ENCODE measurements at regions not wholly inside any gene's neighbourhood (a gene's known extent, or its start where the extent isn't known, plus 50 kb on each side); places are given as distances from the start of the nearest gene placed in this dataset.

DNA sequence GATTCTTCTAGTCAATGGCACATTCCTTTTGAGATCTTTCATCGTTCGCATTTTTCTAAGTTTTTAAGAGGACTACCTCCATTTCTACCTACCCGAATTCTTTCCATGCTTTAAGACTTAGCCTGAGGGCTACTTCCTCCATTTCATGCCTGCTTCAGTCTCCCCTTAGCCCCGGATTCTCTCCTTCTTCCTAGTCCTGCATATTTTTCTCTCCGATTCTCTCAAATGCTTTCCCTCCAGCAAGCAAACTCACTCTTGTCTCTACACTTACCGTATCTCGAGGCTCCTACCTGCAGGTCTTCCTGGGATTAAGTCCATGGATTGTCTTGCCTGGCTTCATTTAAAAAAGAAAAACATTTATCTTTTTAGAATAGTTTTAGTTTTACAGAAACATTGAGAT lies 354.4 kb downstream of the MYCN start (continued):
- TF ChIP-seq RFX5 (IDR thresholded peaks at IDR 0.05; ENCODE audit: low read length) (no peak), NRF1 (IDR thresholded peaks at IDR 0.05; ENCODE audit: low read depth, low read length) (no peak), SIN3A (IDR thresholded peaks at IDR 0.05; ENCODE audit: borderline replicate concordance, low read depth, low read length) (no peak), GATA2 (CRISPR knock-in tag; IDR thresholded peaks at IDR 0.05) (no peak), GABPA (IDR thresholded peaks at IDR 0.05; ENCODE audit: low read depth) (no peak)

DNA sequence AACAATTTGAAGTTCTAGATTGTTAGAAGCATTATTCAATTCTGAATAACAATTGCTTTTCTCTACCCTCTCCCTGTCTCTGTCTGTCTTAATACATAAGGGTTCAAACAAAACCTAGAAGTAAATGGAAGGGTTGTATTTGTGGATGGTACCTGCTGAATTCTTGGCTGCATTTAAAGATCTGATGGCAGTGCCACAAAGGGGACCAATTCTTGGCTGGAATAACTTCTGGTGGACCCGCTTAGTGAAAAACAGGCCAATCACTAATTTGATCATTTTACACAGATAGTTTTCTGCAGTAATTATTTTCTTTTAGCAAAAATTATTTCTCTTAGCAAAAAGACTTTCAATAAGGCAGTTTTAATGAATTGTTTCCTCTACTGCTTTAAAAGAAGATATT lies 353.5 kb downstream of the MYCN start:
- Histone ChIP-seq H3K36me3 (replicated peaks in 1 of 2; ENCODE audit: control insufficient read depth in 1 of 2, insufficient read depth in 2 of 2, low read length in 1 of 2) (no peaks in the 10 kb centered on the region), H3K27ac (ENCODE audit: low read depth in 2 of 2, low read length in 1 of 2) (peak overlapping the region in 1 of 2 experiments; percentile 71; a peak in 2 of 4 replicates), H4K20me1 (ENCODE audit: insufficient read depth) (no peaks in the 10 kb centered on the region), H3K9ac (no peak overlapping the region), H3K79me2 (ENCODE audit: insufficient read depth) (no peaks in the 10 kb centered on the region), H3F3A (replicated peaks; ENCODE audit: insufficient read depth) (no peaks in the 10 kb centered on the region), H3K9me2 (no peaks in the 10 kb centered on the region), H3K9me3 (no peaks in the 10 kb centered on the region; the same call in 1 of the 2 replicates), H3K4me2 (no peak overlapping the region), H3K4me3 (ENCODE audit: low read depth in 2 of 2, low read length in 1 of 2) (no peak overlapping the region), H3K4me1 (ENCODE audit: control insufficient read depth in 1 of 2, insufficient read depth in 2 of 2, low read depth in 1 of 2, low read length in 1 of 2) (peaks cover 0 to 29% of the 10 kb centered on the region in 2 experiments; a peak in 2 of 4 replicates), H3K27me3 (ENCODE audit: insufficient read depth) (no peaks in the 10 kb centered on the region), H2AFZ (ENCODE audit: low read depth) (no peak overlapping the region)
- POLR2A ChIA-PET = no interaction called here
- TF ChIP-seq TEAD4 (IDR thresholded peaks at IDR 0.05; ENCODE audit: borderline replicate concordance, insufficient read depth) = no peak
- TF ChIP-seq, protein P1, sequence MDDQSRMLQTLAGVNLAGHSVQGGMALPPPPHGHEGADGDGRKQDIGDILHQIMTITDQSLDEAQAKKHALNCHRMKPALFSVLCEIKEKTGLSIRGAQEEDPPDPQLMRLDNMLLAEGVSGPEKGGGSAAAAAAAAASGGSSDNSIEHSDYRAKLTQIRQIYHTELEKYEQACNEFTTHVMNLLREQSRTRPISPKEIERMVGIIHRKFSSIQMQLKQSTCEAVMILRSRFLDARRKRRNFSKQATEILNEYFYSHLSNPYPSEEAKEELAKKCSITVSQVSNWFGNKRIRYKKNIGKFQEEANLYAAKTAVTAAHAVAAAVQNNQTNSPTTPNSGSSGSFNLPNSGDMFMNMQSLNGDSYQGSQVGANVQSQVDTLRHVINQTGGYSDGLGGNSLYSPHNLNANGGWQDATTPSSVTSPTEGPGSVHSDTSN (IDR thresholded peaks at IDR 0.05) = no peak
- TF ChIP-seq MEF2A (IDR thresholded peaks at IDR 0.05; ENCODE audit: borderline replicate concordance, low read depth) = no peak
- TF ChIP-seq, protein P2, sequence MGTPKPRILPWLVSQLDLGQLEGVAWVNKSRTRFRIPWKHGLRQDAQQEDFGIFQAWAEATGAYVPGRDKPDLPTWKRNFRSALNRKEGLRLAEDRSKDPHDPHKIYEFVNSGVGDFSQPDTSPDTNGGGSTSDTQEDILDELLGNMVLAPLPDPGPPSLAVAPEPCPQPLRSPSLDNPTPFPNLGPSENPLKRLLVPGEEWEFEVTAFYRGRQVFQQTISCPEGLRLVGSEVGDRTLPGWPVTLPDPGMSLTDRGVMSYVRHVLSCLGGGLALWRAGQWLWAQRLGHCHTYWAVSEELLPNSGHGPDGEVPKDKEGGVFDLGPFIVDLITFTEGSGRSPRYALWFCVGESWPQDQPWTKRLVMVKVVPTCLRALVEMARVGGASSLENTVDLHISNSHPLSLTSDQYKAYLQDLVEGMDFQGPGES (IDR thresholded peaks at IDR 0.05; ENCODE audit: low read depth, low read length) = no peak
- no peak for TF ChIP-seq NFIC (IDR thresholded peaks at IDR 0.05; ENCODE audit: borderline replicate concordance)
- TF ChIP-seq GABPA (IDR thresholded peaks at IDR 0.05; ENCODE audit: low read depth) = no peak
- no peak for TF ChIP-seq YY1 (IDR thresholded peaks at IDR 0.05; ENCODE audit: low read depth)
- TF ChIP-seq, protein P3, sequence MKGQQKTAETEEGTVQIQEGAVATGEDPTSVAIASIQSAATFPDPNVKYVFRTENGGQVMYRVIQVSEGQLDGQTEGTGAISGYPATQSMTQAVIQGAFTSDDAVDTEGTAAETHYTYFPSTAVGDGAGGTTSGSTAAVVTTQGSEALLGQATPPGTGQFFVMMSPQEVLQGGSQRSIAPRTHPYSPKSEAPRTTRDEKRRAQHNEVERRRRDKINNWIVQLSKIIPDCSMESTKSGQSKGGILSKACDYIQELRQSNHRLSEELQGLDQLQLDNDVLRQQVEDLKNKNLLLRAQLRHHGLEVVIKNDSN (IDR thresholded peaks at IDR 0.05; ENCODE audit: borderline replicate concordance, low read depth) = no peak
- TF ChIP-seq SIN3A (IDR thresholded peaks at IDR 0.05; ENCODE audit: borderline replicate concordance, low read depth, low read length) = no peak
- no peak for TF ChIP-seq ELF1 (IDR thresholded peaks at IDR 0.05)
- no peak for TF ChIP-seq SMC3 (IDR thresholded peaks at IDR 0.05; ENCODE audit: low read depth, low read length)
- no peak for TF ChIP-seq NRF1 (IDR thresholded peaks at IDR 0.05; ENCODE audit: low read depth, low read length)
- TF ChIP-seq MXI1 (IDR thresholded peaks at IDR 0.05; ENCODE audit: low read depth, low read length) = no peak
- no peak for TF ChIP-seq RFX5 (IDR thresholded peaks at IDR 0.05; ENCODE audit: low read length)
- TF ChIP-seq, protein P4, sequence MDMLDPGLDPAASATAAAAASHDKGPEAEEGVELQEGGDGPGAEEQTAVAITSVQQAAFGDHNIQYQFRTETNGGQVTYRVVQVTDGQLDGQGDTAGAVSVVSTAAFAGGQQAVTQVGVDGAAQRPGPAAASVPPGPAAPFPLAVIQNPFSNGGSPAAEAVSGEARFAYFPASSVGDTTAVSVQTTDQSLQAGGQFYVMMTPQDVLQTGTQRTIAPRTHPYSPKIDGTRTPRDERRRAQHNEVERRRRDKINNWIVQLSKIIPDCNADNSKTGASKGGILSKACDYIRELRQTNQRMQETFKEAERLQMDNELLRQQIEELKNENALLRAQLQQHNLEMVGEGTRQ (IDR thresholded peaks at IDR 0.05; ENCODE audit: borderline replicate concordance, low read depth, low read length) = no peak
- WGBS (ENCODE audit: low lambda C conversion rate) = 52% methylated on average over 1 of the region's 1 CpG
- CTCF ChIA-PET = interaction anchor here (1.0 to 3.7 kb wide), 7 partner anchors 9 to 354 kb away, joined by 3 to 22 read pairs (median 9); partner anchors contain the start of gene MYCN
- DNase-seq = no peak
